ENCODE measurements at regions not wholly inside any gene's neighbourhood (a gene's known extent, or its start where the extent isn't known, plus 50 kb on each side); places are given as distances from the start of the nearest gene placed in this dataset.

GRCh38 chr4:59664771-59665170 lies 1535.4 kb upstream of the ADGRL3 start:
- TF ChIP-seq CTCF (IDR thresholded peaks at IDR 0.05) (no peak), POLR2A (IDR thresholded peaks at IDR 0.05) (no peak)
